22Rv1 (cell line): ENCODE measurements at regions not wholly inside any gene's neighbourhood (a gene's known extent, or its start where the extent isn't known, plus 50 kb on each side); places are given as distances from the start of the nearest gene placed in this dataset.

Experiments used
- H3K27ac ChIP-seq: fragments of 450-650 bp; 2 replicates; pipeline ENCODE4 v1.5.1; 2017
- CTCF ChIP-seq: fragments of 450-650 bp; IDR thresholded peaks from 2 replicates; pipeline ENCODE4 v1.5.1; 2017; ENCODE audit warnings: mild to moderate bottlenecking
- ZFX ChIP-seq: fragments of 450-650 bp; IDR thresholded peaks from 2 replicates; pipeline ENCODE4 v1.6.1; 2017; ENCODE audit warnings: antibody characterized with exemption, borderline replicate concordance

DNA sequence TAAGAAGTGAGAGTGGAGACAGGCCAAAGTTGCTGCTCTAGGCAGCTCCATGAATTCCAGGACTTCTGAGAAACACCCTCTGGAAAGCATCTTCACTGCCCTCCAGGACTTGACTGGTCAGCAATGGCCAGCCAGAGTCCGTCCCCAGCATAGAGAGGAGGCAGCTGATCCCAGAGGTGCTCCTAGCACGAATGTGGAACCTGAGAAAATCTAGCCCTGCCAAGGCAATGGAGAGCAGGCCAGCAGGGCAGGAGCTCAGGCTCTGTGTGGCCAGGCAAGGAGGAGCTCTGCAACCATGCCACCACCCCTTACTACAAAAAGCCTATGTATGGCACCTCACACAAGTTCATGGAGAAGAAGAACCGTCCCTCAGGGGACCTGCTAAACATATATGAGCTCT, 56.1 kb upstream of the SPTLC1 start:
- TF ChIP-seq CTCF (no peak), ZFX (no peak)
- no peak overlapping the region for H3K27ac ChIP-seq

DNA sequence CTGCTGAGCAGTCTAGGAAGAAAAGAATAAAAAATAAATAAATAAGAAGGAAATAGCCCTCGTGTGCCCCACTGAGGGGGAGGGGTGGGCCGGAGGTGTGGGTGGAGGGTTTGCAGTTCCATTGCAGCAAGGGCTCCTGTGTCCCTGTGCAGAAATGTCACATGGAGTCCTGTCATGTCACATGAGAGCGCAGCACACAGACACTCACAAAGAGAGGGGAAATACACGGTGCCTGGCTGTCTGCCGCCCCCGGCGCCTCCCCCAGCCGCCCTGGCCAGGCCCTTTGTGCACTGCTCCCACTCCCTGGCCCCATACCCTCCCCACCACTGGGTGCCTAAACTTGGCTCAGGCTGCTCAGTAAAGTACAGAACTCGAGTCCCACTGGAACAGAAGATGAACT, 55.6 kb upstream of the SPTLC1 start:
- no peak for TF ChIP-seq ZFX
- no peak for TF ChIP-seq CTCF
- H3K27ac ChIP-seq = no peak overlapping the region

DNA sequence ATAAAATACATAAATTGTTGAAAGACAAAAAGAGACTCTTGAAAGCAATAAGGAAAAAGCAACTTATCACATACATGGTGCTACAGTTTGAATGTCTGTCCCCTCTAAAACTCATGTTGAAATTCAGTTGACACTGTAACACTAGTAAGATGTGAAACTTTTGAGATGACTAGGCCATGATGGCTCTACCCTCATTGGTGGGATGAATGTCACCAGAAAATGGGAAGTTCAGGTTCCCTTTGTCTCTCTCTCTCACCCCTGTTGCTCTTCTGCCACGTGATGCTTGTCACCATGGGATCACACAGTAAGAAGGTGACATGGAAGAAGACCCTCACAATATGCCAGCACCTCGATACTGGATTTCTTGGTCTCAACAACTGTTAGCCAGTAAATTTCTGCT, 50.3 kb upstream of the SPTLC1 start:
- TF ChIP-seq CTCF (no peak), ZFX (no peak)
- H3K27ac ChIP-seq = no peak overlapping the region
